GM12892 (cell line): ENCODE measurements at regions not wholly inside any gene's neighbourhood (a gene's known extent, or its start where the extent isn't known, plus 50 kb on each side); places are given as distances from the start of the nearest gene placed in this dataset.

ENCODE experiments used
- POLR2A ChIP-seq: IDR thresholded peaks from 2 replicates; pipeline ENCODE4 v1.6.1; 2011; ENCODE audit warnings: low read depth, low read length, control low read depth
- POLR2AphosphoS5 ChIP-seq: IDR thresholded peaks from 2 replicates; pipeline ENCODE4 v1.6.1; 2011; ENCODE audit warnings: low read depth, low read length, control low read depth
- TAF1 ChIP-seq: IDR thresholded peaks from 2 replicates; pipeline ENCODE4 v1.6.1; 2011; ENCODE audit warnings: low read depth, mild to moderate bottlenecking, control low read depth, low read length, borderline replicate concordance

GRCh38 chr7:24381894-24382505, 98.0 kb downstream of the NPY start:
- TF ChIP-seq POLR2A (no peak), POLR2AphosphoS5 (no peak), TAF1 (no peak)
